NCI-H146 (cell line): ENCODE measurements at regions not wholly inside any gene's neighbourhood (a gene's known extent, or its start where the extent isn't known, plus 50 kb on each side); places are given as distances from the start of the nearest gene placed in this dataset.

ENCODE experiments used
- DNase-seq: peaks from one replicate; lab custom pipeline; 2025; lab: John Stamatoyannopoulos, UW

DNA sequence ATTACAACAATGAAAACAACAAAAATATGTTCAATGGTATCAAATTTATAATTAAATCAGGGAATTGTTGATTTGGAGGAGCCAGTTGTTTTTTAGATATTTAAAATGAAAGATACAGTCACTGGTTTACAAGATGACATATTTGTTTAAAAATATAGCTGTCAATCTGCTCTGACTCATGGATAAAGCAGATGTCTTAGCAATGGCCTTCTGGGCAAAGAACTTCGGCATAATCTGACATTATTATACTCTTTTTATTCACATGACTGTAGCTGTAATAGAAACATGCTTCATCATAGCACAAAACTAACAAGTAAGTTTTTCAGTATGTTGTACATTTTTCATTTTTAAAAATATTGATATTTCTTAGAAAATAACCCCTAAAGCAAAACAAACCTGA is 267.4 kb downstream of the CENPW start:
- DNase-seq, result no peak

DNA sequence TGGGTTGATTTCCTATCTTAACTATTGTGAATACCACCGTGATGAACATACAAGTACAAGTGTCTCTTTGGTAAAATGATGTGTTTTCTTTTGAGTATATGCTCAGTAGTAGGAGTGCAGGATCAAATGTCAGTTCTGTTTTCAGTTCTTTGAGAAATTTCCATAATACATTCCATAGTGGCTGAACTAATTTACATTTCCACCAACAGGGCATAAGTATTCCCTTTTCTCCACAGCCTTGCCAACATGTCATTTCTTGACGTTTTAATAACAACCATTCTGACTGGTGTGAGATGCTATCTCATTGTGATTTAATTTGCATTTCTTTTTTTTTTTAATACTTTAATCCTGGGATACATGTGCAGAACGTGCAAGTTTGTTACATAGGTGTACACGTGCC is 268.8 kb downstream of the CENPW start:
- DNase-seq, result no peak

DNA sequence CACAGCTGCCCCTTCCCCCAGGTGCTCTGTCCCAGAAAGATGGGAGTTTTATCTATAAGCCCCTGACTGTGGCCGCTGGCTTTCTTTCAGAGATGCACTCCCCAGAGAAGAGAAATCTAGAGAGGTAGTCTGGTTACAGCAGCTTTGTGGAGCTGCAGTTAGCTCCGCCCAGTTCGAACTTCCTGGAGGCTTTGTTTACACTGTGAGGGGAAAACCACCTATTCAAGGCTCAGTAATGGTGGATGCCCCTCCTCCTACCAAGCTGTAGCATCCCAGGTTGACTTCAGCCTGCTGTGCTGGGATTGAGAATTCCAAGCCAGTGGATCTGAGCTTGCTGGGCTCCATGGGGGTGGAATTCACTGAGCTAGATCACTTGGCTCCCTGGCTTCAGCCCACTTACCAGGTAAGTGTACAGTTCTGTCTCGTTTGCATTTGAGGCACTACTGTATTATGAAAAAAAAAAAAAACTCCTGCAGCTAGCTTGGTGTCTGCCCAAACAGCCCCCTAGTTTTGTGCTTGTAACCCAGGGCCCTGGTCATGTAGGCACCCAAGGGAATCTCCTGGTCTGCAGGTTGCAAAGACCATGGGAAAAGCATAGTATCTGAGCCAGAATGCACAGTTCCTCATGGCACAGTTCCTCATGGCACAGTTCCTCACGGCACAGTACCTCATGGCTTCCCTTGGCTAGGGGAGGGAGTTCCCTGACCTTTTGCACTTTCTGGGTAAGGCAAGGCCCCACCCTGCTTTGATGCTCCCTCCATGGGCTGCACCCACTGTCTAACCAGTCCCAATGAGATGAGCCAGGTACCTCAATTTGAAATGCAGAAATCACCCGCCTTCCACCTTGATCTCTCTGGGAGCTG is 275.0 kb downstream of the CENPW start:
- DNase-seq, result peak; percentile 10

DNA sequence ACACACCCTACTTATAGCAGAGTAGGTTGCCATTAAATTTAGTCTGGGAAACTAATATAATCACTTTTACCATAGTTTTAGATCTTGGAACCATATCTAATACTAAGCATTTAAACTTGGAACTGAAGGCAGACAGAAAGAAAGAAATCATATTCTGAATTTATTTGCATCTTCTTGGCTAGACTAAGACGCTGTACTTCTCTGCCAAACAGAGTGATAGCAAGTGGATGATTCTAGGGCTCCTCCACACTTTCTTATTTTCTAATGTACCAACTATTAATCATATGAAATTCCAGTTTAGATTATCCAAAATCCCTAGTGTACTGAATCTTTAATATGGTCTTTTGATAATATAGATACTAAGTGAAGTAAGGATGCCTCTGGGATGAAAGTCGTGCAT is 277.0 kb downstream of the CENPW start:
- DNase-seq, result no peak

DNA sequence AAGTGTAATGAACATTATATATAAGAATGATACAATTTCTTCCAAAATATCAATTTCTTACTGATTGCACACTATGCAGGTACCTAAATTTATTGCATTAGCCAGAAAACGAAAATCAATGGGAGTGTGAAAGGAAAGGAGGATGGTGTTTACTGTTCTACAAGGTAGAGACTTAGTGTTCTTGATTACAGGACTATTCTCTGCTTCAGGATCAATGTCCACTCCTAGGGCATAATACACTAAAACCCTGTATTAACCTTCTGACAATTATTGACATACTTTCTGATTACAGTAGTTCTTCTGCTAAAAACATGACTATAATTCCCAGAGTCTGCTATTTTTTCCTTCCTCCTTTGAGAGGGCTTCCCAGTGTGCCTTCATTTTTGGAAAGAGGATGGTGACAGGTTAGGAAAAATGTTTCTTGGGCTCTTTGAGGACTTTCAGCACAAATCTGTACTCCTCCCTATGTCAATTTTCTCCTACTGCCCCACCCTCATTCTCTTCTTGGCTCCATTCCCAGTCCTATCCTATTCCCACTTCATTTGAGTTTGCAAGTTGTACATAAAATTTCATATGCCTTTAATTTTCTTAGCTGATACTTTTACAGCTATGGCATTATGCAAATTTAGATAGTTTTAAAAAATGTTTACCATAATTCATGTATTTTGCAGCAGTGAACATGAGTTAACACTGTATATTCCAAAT is 278.9 kb downstream of the CENPW start:
- no peak for DNase-seq

DNA sequence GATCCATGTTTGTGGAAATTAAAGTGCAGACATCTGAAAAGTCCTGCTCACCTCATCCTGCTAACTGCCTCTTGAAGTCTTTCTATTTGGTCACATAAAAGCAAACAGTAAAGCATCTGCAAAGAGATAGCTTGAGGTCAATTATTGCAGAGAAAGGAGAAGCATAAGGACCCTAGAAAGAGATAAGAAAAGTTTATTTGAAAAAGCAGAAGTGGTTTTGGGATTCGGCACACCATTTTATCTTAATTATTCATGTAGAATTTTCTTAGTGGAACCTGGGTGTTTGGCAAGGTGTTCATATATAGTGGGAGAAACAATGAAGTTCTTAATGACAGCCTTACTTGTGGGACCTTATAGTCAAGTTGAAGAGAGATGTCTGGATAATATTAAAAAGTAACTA is 280.8 kb downstream of the CENPW start:
- no peak for DNase-seq

DNA sequence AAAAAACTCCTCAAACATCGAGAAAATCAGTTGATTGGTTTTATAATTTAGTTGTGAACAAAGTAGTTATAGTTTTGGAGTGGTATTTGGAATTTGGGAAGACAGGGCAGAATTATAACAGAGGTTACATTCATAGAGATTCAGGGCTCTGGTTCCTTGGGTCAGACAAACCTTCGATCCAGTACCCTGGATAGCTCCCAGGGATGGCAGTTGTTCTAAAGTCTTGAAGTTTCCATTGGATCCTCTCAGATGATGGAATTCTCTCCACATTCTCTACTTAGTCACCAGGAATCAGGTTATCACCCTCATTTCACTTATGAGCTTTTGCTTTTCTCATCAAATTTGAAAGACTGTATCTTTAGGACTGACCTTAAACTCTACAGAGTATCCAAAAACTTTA is 285.1 kb downstream of the CENPW start:
- DNase-seq, result no peak

DNA sequence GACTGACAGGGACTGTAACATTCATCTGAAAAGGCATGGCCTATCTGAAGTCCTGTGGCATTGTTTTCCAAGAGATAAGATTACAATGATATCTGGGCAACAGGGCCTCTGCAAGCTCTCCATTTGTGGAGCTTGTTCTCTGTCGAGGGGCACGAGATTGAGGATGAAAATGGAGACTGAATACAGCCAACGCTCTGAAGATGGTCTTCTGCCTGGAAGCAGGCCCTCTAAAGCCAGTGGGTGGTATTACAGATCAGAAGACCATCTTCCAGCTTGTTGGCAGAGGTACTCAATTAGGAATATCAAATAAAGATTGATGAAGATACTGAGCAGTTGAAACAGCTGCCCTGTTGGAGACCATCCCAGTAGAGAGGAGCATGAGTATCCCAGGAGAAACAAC is 288.2 kb downstream of the CENPW start:
- DNase-seq, result no peak

DNA sequence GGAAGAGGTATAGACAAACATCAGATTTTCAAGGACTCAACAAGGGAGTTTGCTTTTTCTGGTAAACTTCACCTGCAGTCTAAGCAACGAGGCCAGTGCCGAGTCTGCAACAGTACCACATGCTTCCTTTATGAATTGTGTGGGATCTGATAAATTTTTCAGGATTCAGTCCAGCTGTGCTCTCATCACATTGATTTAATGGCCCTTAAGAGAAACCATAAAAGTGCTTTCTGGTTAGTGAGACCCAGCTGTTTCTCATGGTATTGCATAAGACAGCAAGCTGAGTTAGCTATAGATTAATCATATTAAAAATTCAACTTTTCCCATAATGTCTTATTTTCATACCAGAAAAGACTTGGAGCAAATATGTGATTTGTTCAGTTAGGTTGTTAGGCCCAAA is 291.4 kb downstream of the CENPW start:
- no peak for DNase-seq

DNA sequence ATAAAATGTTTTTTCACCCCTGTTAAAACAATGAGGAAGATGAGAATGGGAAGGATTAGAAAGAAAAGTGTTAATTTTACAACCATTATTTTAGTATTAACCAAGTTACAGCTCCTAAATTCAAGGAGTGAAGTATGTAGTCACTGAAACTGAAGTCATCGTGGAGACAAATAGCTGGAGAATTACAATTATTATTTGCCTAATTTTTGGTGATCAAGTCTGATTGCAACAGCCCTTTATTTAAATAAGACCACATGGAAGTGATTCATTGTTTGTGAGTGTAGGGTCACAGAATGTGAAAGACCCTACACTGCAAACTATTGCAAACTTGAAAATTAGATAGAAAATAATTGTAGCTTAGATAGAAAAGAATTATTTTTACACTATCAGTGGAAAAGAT is 292.4 kb downstream of the CENPW start:
- DNase-seq, result no peak

DNA sequence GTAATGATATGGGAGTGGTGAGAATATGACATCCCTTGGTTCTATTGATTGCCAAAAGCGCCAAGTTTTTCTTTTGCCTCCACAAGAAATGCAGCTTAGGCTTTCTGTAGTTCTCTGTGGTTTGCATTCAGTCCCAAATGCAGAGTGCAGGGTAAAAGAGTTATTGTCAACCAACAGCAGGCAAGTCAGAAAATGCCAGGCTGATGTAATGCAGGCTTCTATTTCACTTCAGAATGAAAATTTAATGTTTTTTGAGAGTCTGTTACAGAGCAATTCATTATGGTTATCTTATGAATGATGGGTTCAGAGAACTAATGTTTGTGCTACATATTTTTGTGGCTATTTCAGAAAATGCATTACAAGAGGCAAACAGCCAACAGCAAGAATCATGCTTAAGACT is 293.5 kb downstream of the CENPW start:
- DNase-seq, result no peak

DNA sequence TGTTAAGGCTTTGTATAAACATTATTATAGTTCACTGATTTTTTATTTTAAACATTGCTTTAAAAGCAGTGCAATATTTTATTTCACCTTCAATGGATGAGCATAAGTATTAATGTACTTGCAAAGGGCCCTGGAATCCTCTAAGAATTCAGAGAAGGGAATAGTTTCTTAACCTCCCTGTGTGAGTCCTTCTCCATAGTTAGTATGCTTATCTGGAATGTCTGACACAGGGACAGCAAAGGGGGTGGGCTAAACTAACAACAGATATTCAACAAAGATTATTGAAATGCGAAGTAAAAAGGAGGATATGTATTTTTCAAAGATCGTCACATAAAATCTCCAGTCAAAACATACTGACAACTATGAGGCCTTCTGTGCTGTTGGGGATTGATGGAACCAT is 300.4 kb downstream of the CENPW start:
- DNase-seq, result no peak

DNA sequence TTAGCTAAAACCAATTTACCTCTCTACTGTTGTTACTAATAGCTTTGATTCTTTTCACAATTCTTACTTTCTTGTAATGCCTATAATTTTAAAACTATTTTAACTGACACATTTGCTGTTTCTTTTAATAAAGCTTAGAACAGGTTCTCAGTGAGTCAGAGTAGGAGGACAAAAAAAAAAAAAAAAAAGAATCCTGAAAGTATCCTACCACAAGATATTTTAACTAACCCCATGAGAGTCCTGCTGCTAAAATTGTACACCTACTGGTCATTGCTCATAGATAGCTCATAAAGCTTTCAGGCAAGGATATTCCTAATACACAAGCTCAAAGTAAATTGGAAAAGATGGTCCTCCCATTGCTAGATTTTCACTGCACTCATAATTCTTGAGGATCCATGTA is 301.0 kb downstream of the CENPW start:
- DNase-seq, result no peak

DNA sequence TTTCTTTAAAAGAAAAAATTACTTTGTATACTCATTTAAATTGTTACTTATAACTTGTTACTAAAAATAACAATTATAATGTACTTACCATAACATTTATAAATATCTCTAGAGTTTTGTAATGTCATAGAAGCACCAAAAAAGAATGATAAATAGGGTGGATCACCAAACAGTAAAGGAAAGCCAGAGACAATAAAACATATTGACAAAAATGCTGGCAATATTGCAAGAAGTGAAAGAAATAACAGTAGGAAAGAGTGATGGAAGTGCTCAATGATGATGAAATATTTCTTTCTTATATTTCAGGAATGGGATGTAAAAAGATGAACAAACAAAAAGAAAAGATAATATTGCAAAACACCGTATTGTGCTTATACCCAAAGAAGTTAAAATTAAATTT is 301.7 kb downstream of the CENPW start:
- DNase-seq, result no peak

DNA sequence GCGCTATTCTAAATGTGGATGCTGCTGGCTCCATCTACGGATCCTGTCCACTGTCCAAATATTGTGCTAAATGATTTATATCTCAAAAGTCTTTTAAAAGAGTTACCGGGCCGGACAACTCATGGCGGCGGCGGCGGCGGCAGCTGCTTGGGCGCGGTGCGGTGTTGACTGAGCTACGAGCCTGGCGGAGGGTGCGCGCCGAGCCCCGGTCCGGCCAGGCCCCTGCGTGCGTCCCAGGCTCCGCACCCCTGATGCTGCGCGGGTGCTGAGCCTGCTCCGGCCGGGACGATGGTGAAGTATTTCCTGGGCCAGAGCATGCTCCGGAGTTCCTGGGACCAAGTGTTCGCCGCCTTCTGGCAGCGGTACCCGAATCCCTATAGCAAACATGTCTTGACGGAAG is 303.4 kb downstream of the CENPW start:
- no peak for DNase-seq

DNA sequence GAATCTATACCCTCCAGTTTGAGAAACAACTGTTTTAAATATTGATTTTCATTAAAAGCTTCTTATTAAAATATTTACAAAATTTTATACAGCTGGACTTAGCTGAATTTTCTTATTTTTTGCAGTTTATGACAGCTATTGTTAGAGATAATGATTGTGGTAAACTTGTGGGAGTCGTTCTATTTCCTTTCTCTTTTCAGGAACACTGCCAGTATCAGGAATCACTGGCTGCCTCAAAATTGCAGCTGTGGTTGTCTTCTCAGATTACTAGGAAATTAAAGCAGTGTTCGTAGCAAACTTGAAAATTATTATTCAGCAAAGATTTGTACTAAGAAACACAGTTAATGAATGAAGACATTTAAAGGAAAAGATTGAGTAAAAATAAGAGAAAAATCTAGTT is 311.0 kb downstream of the CENPW start:
- DNase-seq, result no peak

DNA sequence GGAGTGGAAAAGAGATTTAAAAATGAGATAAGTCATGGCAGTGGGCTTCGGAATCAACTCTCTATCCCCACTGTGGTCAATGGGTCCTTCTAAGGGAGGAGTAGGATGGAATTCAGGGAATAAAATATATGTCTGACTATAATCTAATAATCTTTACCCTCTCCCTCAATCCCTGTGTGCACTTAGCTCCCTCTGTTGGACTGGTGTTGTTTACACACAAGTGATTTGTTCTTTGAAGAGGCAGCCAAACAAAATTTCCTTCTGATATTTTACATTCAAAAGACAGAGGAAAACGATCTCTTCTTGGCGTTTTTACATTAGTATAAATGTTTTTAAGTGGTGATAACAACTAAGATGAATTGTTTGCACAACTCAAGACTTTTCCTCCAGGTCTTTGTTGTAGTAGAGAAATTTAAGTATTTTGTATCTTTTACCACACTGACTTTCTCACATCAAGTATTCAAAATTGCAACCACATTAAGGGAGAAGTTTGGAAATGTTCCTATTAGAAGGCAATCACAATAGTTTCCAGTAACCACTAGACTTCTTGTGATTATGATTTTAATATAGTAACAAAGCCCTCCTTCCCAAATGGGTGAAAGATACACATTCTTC is 317.8 kb downstream of the CENPW start:
- peak; percentile 32 for DNase-seq

DNA sequence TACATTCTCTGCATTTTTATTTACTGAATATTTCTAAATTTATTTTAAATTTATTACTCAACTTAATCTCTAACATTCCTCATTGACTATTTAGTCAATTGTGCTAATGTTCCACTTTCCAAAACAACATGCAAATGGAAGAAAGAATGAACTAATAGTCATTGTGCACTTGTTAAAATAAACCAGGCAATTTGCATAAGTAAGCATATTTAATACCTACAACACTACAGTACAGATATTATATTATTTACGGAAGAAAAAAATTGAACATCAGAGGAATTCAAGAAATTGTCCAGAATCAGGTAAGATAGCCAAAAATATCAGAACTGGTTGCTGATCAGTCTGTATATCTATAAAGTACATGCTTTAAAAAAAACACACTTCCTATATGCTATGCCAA is 320.5 kb downstream of the CENPW start:
- no peak for DNase-seq

DNA sequence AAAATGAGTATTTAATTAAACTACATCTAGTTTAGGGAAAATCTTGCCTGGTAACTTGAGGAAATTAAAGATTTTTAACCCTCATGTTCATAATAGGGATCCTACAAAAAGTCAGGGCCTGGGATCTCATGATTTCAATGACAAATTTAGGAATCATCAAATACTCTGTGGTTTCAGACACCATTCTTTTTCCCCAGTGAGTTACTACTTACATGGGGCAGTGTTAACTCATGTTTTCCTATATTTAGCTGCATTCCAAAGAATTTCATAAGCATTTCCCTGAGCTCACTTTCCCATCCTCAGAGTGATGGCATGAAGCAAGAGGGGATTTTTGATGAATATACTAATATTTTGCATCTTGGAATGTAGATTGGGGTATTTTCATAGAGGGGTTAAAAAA is 321.7 kb downstream of the CENPW start:
- DNase-seq, result no peak

DNA sequence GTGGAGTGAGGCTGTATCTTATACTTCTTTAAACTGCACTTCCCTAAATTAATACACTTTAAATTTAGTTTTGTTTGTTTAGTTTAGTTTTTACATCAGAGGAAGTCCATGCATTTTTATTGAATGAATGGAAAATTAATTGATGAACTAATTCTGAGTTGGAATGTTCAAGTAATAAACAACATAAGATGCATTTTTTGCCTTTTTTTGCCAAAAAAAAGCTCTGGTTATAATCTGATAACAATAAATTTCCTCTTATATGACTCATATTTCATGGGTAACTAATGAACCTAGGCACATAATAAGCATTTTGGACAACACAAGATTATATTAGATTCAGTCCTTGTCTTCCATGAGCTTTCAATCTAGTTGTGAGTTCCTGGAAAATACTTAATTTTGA is 323.1 kb downstream of the CENPW start:
- DNase-seq, result no peak

DNA sequence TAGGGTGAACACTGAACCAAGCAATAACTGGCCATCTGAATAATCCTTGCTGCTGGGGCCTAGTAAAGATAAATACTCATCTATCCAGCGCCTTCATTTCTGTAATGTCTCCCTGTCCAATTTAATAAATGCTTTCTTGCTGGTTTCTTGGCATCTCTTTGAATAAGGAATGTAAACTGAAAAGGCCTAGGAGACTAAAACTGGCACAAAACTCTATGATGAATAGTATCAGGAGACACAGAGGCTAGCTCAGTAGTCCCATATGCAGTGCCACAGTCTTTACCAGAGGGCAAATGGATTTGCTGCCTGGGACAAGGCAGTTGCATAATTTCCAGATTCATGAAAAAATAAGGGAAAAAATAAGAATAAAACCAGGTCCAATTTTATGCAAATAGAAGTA is 324.4 kb downstream of the CENPW start:
- DNase-seq, result no peak

DNA sequence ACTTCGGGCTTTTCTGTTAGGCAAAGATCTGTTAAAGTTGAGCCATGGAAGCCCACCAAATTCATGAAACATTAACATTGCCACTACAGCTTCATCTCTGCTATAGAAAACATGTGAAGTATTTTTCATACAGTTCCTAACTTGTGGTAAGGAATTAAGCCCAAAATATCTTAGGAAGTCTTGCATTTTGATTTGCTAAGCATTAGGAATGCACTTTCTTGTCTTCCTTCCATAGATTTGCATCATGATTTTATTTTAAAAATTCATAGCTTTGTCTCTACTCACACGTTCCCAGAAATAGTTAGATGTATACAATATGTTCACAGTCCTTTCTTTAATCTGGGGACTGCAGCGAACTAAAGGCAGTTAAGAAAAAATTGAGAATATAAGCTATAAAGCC is 325.6 kb downstream of the CENPW start:
- no peak for DNase-seq

DNA sequence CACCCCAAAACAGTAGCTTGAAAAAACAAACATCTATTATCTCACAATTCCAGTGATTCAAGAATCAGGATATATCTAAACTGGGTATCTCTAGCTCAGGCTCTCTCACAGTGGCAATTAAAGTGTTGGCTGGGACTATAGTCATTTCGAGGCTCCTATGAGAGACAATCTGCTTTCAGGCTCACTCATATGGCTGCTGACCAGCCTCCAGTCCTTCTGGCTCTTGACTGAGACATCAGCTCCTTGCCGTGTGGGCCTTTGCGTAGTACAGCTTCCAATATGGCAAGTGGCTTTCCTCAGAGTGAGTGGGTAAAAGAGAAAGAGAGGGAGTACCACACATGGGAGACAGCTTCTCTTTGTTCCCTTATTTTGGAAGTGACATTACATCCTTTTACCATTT is 327.2 kb downstream of the CENPW start:
- DNase-seq, result no peak
